ENCODE measurements at regions not wholly inside any gene's neighbourhood (a gene's known extent, or its start where the extent isn't known, plus 50 kb on each side); places are given as distances from the start of the nearest gene placed in this dataset.
"Not testable (repeated sequence)": the region's sequence is repeated elsewhere in the genome, so short reads cannot be mapped to it uniquely, and the experiment has no call there.

- no peak for DNase-seq (ENCODE audit: extremely low read depth in 1 of 2, low read depth in 1 of 2)
Observed at GRCh38 chr12:124675881-124676713, 108.7 kb upstream of the NCOR2 start.

- DNase-seq (ENCODE audit: extremely low read depth in 1 of 2, low read depth in 1 of 2), result no peak
Observed at GRCh38 chr12:124674937-124675336, 107.5 kb upstream of the NCOR2 start.

GRCh38 chr12:124673801-124674617 is 106.6 kb upstream of the NCOR2 start:
- DNase-seq (ENCODE audit: extremely low read depth in 1 of 2, low read depth in 1 of 2), result no peak

GRCh38 chr12:124669271-124669721 is 101.9 kb upstream of the NCOR2 start:
- not testable (repeated sequence) for DNase-seq (ENCODE audit: extremely low read depth in 1 of 2, low read depth in 1 of 2)

GRCh38 chr12:124668602-124669001 is 101.2 kb upstream of the NCOR2 start:
- DNase-seq (ENCODE audit: extremely low read depth in 1 of 2, low read depth in 1 of 2), result no peak

GRCh38 chr12:124667506-124668326 is 100.3 kb upstream of the NCOR2 start:
- DNase-seq (ENCODE audit: extremely low read depth in 1 of 2, low read depth in 1 of 2), result no peak

- no peak for DNase-seq (ENCODE audit: extremely low read depth in 1 of 2, low read depth in 1 of 2)
Observed at GRCh38 chr12:124666722-124667259, 99.4 kb upstream of the NCOR2 start.

- DNase-seq (ENCODE audit: extremely low read depth in 1 of 2, low read depth in 1 of 2), result no peak
Observed at GRCh38 chr12:124665511-124665910, 98.1 kb upstream of the NCOR2 start.

- no peak for DNase-seq (ENCODE audit: extremely low read depth in 1 of 2, low read depth in 1 of 2)
Observed at GRCh38 chr12:124664395-124665111, 97.1 kb upstream of the NCOR2 start.

GRCh38 chr12:124663771-124664366 is 96.5 kb upstream of the NCOR2 start:
- no peak for DNase-seq (ENCODE audit: extremely low read depth in 1 of 2, low read depth in 1 of 2)

- DNase-seq (ENCODE audit: extremely low read depth in 1 of 2, low read depth in 1 of 2), result no peak
Observed at GRCh38 chr12:124663206-124663605, 95.8 kb upstream of the NCOR2 start.

GRCh38 chr12:124661341-124661740 is 93.9 kb upstream of the NCOR2 start:
- no peak for DNase-seq (ENCODE audit: extremely low read depth in 1 of 2, low read depth in 1 of 2)

GRCh38 chr12:124660851-124661250 is 93.4 kb upstream of the NCOR2 start:
- DNase-seq (ENCODE audit: extremely low read depth in 1 of 2, low read depth in 1 of 2), result no peak

- no peak for DNase-seq (ENCODE audit: extremely low read depth in 1 of 2, low read depth in 1 of 2)
Observed at GRCh38 chr12:124658806-124659402, 91.5 kb upstream of the NCOR2 start.

- no peak for DNase-seq (ENCODE audit: extremely low read depth in 1 of 2, low read depth in 1 of 2)
Observed at GRCh38 chr12:124658302-124658701, 90.9 kb upstream of the NCOR2 start.

- no peak for DNase-seq (ENCODE audit: extremely low read depth in 1 of 2, low read depth in 1 of 2)
Observed at GRCh38 chr12:124656947-124657434, 89.6 kb upstream of the NCOR2 start.

- no peak for DNase-seq (ENCODE audit: extremely low read depth in 1 of 2, low read depth in 1 of 2)
Observed at GRCh38 chr12:124655698-124656516, 88.5 kb upstream of the NCOR2 start.

GRCh38 chr12:124655048-124655697 is 87.8 kb upstream of the NCOR2 start:
- DNase-seq (ENCODE audit: extremely low read depth in 1 of 2, low read depth in 1 of 2), result no peak

Measured in stimulated activated CD8-positive, alpha-beta memory T cell treated with anti-CD3 and anti-CD28 coated beads, Interleukin-7, amount 100 ng/mL, for 48 hours (primary cell).